Bronchial epithelial cell (primary cell): ENCODE measurements at regions not wholly inside any gene's neighbourhood (a gene's known extent, or its start where the extent isn't known, plus 50 kb on each side); places are given as distances from the start of the nearest gene placed in this dataset.

ENCODE experiments used
- DNase-seq: peaks from one replicate; pipeline ENCODE4 v3.0.0-alpha.2; 2010; ENCODE audit warnings: low read depth
- FAIRE-seq: peaks from 2 replicates; lab custom pipeline; 2011; peaks lifted over from hg19 to GRCh38; lab: Jason Lieb, UNC
- H3K27me3 ChIP-seq: 2 replicates; pipeline ENCODE4 v1.5.1; 2011; ENCODE audit warnings: low read length; ENCODE audit not compliant: control insufficient read depth, insufficient read depth
- H3K36me3 ChIP-seq: 2 replicates; pipeline ENCODE4 v1.5.1; 2011; ENCODE audit warnings: low read length; ENCODE audit not compliant: control insufficient read depth, insufficient read depth
- H3K4me3 ChIP-seq: 2 replicates; pipeline ENCODE4 v1.5.1; 2011; ENCODE audit warnings: mild to moderate bottlenecking, low read depth, low read length, control low read depth
- TF ChIP-seq, protein P1 (sequence below): IDR thresholded peaks from 2 replicates; pipeline ENCODE4 v1.5.1; 2011; ENCODE audit warnings: mild to moderate bottlenecking, moderate library complexity, low read length, control low read depth, inconsistent platforms; ENCODE audit not compliant: insufficient read depth, severe bottlenecking

- no peak for FAIRE-seq
- DNase-seq = no peak
- H3K4me3 ChIP-seq = no peak overlapping the region
Observed at GRCh38 chr15:93289941-93290617, 201.1 kb upstream of the RGMA start.

DNA sequence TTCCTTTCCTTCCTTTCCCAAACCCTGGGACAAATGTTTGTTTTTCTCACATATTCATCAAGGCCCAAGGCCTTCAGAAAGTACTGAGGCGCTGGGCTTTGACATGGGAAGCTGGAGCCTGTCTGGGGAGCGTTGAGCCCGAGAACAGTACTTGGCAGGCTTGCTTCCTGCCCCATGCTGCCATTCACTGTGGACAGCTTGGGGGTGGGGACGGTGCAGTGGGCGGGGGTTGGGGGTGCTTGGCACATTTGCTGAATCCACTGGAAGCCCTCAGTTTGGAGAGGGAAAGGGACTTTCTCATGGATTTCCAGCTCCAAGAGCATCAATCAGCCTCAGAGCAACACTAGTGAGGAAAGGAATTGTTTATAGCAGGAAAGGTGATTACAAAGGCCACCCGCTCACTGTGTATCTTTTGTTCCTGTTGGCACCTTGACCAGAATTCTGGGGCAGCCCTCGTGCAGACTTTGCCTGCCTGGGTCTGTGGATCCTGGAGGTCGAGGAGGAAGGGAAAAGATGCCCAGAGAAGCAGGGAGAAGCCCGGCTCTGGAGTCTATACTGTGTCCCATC, 199.8 kb upstream of the RGMA start:
- DNase-seq = no peak
- H3K4me3 ChIP-seq = no peak overlapping the region
- no peaks in the 10 kb centered on the region for H3K27me3 ChIP-seq
- FAIRE-seq = no peak
- TF ChIP-seq, protein P1, sequence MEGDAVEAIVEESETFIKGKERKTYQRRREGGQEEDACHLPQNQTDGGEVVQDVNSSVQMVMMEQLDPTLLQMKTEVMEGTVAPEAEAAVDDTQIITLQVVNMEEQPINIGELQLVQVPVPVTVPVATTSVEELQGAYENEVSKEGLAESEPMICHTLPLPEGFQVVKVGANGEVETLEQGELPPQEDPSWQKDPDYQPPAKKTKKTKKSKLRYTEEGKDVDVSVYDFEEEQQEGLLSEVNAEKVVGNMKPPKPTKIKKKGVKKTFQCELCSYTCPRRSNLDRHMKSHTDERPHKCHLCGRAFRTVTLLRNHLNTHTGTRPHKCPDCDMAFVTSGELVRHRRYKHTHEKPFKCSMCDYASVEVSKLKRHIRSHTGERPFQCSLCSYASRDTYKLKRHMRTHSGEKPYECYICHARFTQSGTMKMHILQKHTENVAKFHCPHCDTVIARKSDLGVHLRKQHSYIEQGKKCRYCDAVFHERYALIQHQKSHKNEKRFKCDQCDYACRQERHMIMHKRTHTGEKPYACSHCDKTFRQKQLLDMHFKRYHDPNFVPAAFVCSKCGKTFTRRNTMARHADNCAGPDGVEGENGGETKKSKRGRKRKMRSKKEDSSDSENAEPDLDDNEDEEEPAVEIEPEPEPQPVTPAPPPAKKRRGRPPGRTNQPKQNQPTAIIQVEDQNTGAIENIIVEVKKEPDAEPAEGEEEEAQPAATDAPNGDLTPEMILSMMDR = no peak
- H3K36me3 ChIP-seq = no peaks in the 10 kb centered on the region

More at GRCh38 chr15:93289941-93290617, 201.1 kb upstream of the RGMA start:
- Histone ChIP-seq H3K27me3 (no peaks in the 10 kb centered on the region), H3K36me3 (no peaks in the 10 kb centered on the region)
- TF ChIP-seq, protein P1 = no peak

DNA sequence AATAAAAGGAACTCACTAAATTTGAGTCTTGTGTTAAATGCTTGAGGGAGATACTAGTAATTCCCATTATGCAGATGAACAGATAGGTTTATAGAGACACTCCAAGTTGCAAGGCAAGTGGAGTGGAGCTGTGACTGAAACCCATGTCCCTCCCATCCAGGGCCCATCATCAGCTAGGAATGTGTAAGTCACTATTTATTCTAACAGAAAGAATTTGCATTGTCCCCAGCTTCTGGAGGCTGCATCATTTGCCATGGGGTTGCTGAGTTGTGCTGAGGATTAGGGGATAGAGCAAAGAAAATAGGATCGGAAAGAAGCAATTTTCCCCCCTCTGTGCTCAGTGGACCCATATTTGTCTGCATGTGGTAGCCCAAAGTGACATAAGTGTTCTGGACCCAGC, 197.4 kb upstream of the RGMA start:
- no peak for DNase-seq
- Histone ChIP-seq H3K36me3 (no peaks in the 10 kb centered on the region), H3K27me3 (no peaks in the 10 kb centered on the region), H3K4me3 (no peak overlapping the region)
- FAIRE-seq = no peak
- TF ChIP-seq, protein P1 = no peak

DNA sequence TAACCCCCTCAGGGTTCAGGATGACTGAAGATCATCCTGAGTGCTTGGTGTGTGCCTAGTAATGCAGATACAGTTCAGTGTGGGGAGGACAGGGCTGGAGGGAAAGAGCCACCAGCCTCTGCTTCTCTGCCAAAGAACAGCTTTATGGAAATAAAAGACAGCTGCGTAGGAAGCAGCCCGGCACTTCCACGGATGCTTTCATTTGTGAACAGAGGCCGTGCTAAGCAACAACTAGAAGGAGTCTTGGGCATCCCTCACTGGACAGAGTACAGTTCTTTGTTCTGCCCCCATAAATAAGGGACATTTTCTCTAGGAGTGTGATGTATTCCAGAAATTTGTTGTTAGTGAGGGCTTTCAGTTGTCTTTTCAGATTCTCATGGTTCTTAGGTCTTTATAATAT, 194.8 kb upstream of the RGMA start:
- Histone ChIP-seq H3K27me3 (no peaks in the 10 kb centered on the region), H3K36me3 (no peaks in the 10 kb centered on the region), H3K4me3 (no peak overlapping the region)
- no peak for FAIRE-seq
- no peak for DNase-seq
- TF ChIP-seq, protein P1 = no peak

- TF ChIP-seq, protein P1 = no peak
- Histone ChIP-seq H3K4me3 (no peak overlapping the region), H3K27me3 (no peaks in the 10 kb centered on the region), H3K36me3 (no peaks in the 10 kb centered on the region)
- DNase-seq (no peak), FAIRE-seq (no peak)
Observed at GRCh38 chr15:93282808-93283207, 193.8 kb upstream of the RGMA start.

DNA sequence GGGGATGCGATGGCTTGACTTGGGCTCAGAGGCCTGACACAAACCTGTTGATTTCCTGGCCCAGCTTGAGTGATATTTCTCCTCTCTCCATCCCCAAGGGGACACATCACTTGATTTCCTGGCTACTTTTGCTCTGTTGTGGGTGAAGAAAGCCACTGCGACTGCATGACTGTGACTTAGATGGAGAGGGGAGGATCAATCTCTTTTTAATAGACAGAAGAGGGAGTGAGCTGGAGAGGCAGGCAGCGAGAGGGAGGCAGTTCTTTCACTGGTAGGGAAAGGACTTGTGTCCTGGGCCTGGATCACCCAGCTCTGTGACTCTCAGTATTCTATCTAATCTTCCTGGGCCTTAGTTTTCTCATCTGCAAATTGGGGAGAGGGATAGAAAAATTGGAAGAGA, 189.8 kb upstream of the RGMA start:
- DNase-seq (no peak), FAIRE-seq (no peak)
- TF ChIP-seq, protein P1 = no peak
- Histone ChIP-seq H3K36me3 (no peaks in the 10 kb centered on the region), H3K27me3 (no peaks in the 10 kb centered on the region), H3K4me3 (no peak overlapping the region)
